ENCODE measurements at regions not wholly inside any gene's neighbourhood (a gene's known extent, or its start where the extent isn't known, plus 50 kb on each side); places are given as distances from the start of the nearest gene placed in this dataset.

- TF ChIP-seq CTCF (IDR thresholded peaks at IDR 0.05) = no peak
- no peak for TF ChIP-seq POLR2A (IDR thresholded peaks at IDR 0.05)
- no peaks in the 10 kb centered on the region for H3K27me3 ChIP-seq
- H3K9me3 ChIP-seq (replicated peaks in 1 of 3) = no peaks in the 10 kb centered on the region
- H3K4me1 ChIP-seq (replicated peaks in 1 of 2) = no peaks in the 10 kb centered on the region
- H3K4me3 ChIP-seq = no peak overlapping the region
- intact Hi-C loops (cut with DNase I) = no loop called here
- DNase-seq = no peak
- no peak overlapping the region for H3K27ac ChIP-seq
- WGBS, 4 donors = 91 to 95% (median 93%) methylated on average over 6 of the region's 6 CpGs
- no peaks in the 10 kb centered on the region for H3K36me3 ChIP-seq (replicated peaks in 1 of 2)
Observed at GRCh38 chr20:19861147-19861759, 103.2 kb downstream of the RIN2 start.

DNA sequence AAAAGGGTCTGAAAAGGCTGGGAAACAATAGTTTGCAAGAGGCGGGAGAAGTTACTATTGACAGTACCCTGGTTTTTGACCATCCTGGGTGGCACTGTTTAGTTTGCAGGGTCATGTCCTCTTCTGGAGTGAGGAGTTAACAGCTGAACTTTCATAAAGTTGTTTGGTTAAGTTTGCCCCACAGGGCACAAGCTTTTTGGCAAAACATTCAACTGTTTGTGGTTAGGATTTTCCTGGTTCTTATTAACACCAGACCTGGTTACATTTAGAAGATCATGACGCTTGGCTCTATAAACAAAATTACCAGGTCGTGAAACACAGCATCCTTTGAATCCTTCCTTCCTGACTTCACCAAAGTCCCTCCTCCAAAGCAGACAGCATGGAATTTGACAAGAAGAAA is 106.1 kb downstream of the RIN2 start:
- TF ChIP-seq POLR2A (IDR thresholded peaks at IDR 0.05) (no peak), CTCF (IDR thresholded peaks at IDR 0.05) (no peak)
- no peak overlapping the region for H3K27ac ChIP-seq
- H3K9me3 ChIP-seq (replicated peaks in 1 of 3) = no peaks in the 10 kb centered on the region
- H3K36me3 ChIP-seq (replicated peaks in 1 of 2) = no peaks in the 10 kb centered on the region
- no peaks in the 10 kb centered on the region for H3K4me1 ChIP-seq (replicated peaks in 1 of 2)
- whole genome bisulfite sequencing, 4 donors = 62 to 87% (median 80%) methylated on average over 3 of the region's 3 CpGs
- H3K27me3 ChIP-seq = no peaks in the 10 kb centered on the region
- no peak overlapping the region for H3K4me3 ChIP-seq
- intact Hi-C loops (cut with DNase I) = no loop called here
- no peak for DNase-seq

DNA sequence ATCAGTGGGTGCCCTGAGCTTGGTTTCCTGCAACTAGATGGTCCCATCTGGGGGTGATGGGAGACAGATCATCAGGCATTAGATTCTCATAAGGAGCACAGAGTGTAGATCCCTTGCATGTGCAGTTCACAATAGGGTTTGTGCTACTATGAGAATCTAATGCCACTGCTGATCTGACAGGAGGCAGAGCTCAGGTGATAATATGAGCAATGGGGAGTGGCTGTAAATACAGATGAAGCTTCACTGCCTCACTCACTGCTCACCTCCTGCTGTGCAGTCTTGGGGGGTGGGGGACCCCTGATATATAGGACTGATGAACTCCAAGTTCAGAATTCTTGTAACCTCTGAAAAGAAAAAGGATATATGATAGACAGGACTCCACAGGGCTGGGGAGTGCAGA is 108.0 kb downstream of the RIN2 start:
- Histone ChIP-seq H3K27me3 (no peaks in the 10 kb centered on the region), H3K27ac (no peak overlapping the region), H3K4me1 (replicated peaks in 1 of 2) (no peaks in the 10 kb centered on the region), H3K36me3 (replicated peaks in 1 of 2) (no peaks in the 10 kb centered on the region), H3K4me3 (no peak overlapping the region), H3K9me3 (replicated peaks in 1 of 3) (no peaks in the 10 kb centered on the region)
- no peak for DNase-seq
- intact Hi-C loops (cut with DNase I) = no loop called here
- TF ChIP-seq CTCF (IDR thresholded peaks at IDR 0.05) (no peak), POLR2A (IDR thresholded peaks at IDR 0.05) (no peak)

- no peak for DNase-seq
- Histone ChIP-seq H3K36me3 (replicated peaks in 1 of 2) (no peaks in the 10 kb centered on the region), H3K27ac (peak overlapping the region in 1 of 5 donors; percentile 49), H3K9me3 (replicated peaks in 1 of 3) (no peaks in the 10 kb centered on the region), H3K4me3 (no peak overlapping the region), H3K27me3 (no peaks in the 10 kb centered on the region), H3K4me1 (replicated peaks in 1 of 2) (no peaks in the 10 kb centered on the region)
- intact Hi-C loops (cut with DNase I) = no loop called here
- WGBS, 4 donors = 85 to 94% (median 87%) methylated on average over 2 of the region's 2 CpGs
- TF ChIP-seq POLR2A (IDR thresholded peaks at IDR 0.05) (no peak), CTCF (IDR thresholded peaks at IDR 0.05) (no peak)
Observed at GRCh38 chr20:19867074-19867473, 109.0 kb downstream of the RIN2 start.

Data from adrenal gland (tissue), 9 donors.